ENCODE measurements at regions not wholly inside any gene's neighbourhood (a gene's known extent, or its start where the extent isn't known, plus 50 kb on each side); places are given as distances from the start of the nearest gene placed in this dataset.
"Not testable (repeated sequence)": the region's sequence is repeated elsewhere in the genome, so short reads cannot be mapped to it uniquely, and the experiment has no call there.

GRCh38 chrX:41009850-41010846 is 75.1 kb upstream of the USP9X start:
- no peaks in the 10 kb centered on the region for H3K9me3 ChIP-seq
- peak overlapping the region; percentile 64 to 91 (median 84) for H3K27ac ChIP-seq
- intact Hi-C loops (cut with DNase I) = loop anchor here in 6 of 10 donors (1.0 to 10.0 kb wide), 8 partner anchors 45 to 105 kb away; partner anchors contain the start of gene USP9X (in 2 of the 6)
- peak in 6 of 9 donors; percentile 24 to 47 (median 36) for TF ChIP-seq CTCF (IDR thresholded peaks at IDR 0.05)
- H3K36me3 ChIP-seq = no peaks in the 10 kb centered on the region
- DNase-seq (peak; percentile 70 to 90), ATAC-seq (peak; percentile 94 to 97 (median 96))
- H3K27me3 ChIP-seq = peaks cover 0 to 54% (median 0%) of the 10 kb centered on the region in 7 donors
- H3K4me1 ChIP-seq = peaks cover 0 to 24% (median 8%) of the 10 kb centered on the region in 9 donors
- WGBS, 2 donors = 5 to 7% methylated on average over 26 to 28 of the region's 28 CpGs
- peak overlapping the region in 8 of 10 donors; percentile 6 to 45 (median 36) for H3K4me3 ChIP-seq

- intact Hi-C loops (cut with DNase I) = loop anchor here in 4 of 10 donors (5.0 to 10.0 kb wide), 5 partner anchors 50 to 100 kb away; partner anchors contain the start of gene USP9X (in 1 of the 4)
These were observed 70.4 kb upstream of the USP9X start for GRCh38 chrX:41014776-41015360.

GRCh38 chrX:41017785-41018184 is 67.5 kb upstream of the USP9X start:
- peaks cover 0 to 61% (median 0%) of the 10 kb centered on the region in 7 donors for H3K27me3 ChIP-seq
- ATAC-seq, H3K4me3 ChIP-seq, DNase-seq, H3K36me3 ChIP-seq, H3K9me3 ChIP-seq, H3K4me1 ChIP-seq, H3K27ac ChIP-seq: not testable (repeated sequence)
- intact Hi-C loops (cut with DNase I) = loop anchor here in 3 of 10 donors (10.0 kb wide), 4 partner anchors 53 to 97 kb away; partner anchors contain the start of gene USP9X (in 1 of the 3)
- 97% methylated on average over 6 of the region's 6 CpGs for WGBS, 2 donors

More at GRCh38 chrX:41014776-41015360, 70.4 kb upstream of the USP9X start:
- no peaks in the 10 kb centered on the region for H3K9me3 ChIP-seq
- TF ChIP-seq CTCF (IDR thresholded peaks at IDR 0.05) = no peak
- no peaks in the 10 kb centered on the region for H3K36me3 ChIP-seq
- no peak for ATAC-seq
- H3K27me3 ChIP-seq = peaks cover 0 to 59% (median 0%) of the 10 kb centered on the region in 7 donors
- H3K27ac ChIP-seq = no peak overlapping the region
- no peak overlapping the region for H3K4me3 ChIP-seq
- DNase-seq = no peak
- H3K4me1 ChIP-seq = peaks cover 0 to 14% (median 8%) of the 10 kb centered on the region in 9 donors
- 94 to 99% methylated on average over 5 of the region's 5 CpGs for WGBS, 2 donors

GRCh38 chrX:41018391-41019040 is 66.7 kb upstream of the USP9X start:
- H3K4me3 ChIP-seq, H3K36me3 ChIP-seq, H3K4me1 ChIP-seq, H3K9me3 ChIP-seq, H3K27ac ChIP-seq, DNase-seq, ATAC-seq: not testable (repeated sequence)
- peaks cover 0 to 66% (median 0%) of the 10 kb centered on the region in 7 donors for H3K27me3 ChIP-seq
- WGBS, 2 donors = 45 to 64% methylated on average over 9 of the region's 9 CpGs
- intact Hi-C loops (cut with DNase I) = loop anchor here in 3 of 10 donors (10.0 kb wide), 4 partner anchors 54 to 96 kb away; partner anchors contain the start of gene USP9X (in 1 of the 3)

- TF ChIP-seq CTCF (IDR thresholded peaks at IDR 0.05) = no peak
- Histone ChIP-seq H3K27ac (no peak overlapping the region), H3K27me3 (peaks cover 0 to 70% (median 0%) of the 10 kb centered on the region in 7 donors), H3K4me3 (no peak overlapping the region), H3K4me1 (no peaks in the 10 kb centered on the region), H3K9me3 (no peaks in the 10 kb centered on the region), H3K36me3 (no peaks in the 10 kb centered on the region)
- ATAC-seq (no peak), DNase-seq (no peak)
- 75 to 84% methylated on average over 5 of the region's 5 CpGs for WGBS, 2 donors
- intact Hi-C loops (cut with DNase I) = loop anchor here in 3 of 10 donors (10.0 kb wide), 4 partner anchors 54 to 96 kb away; partner anchors contain the start of gene USP9X (in 1 of the 3)
These were observed 66.2 kb upstream of the USP9X start for GRCh38 chrX:41019041-41019392.

All from heart right ventricle (tissue), 16 donors.